ENCODE measurements at regions not wholly inside any gene's neighbourhood (a gene's known extent, or its start where the extent isn't known, plus 50 kb on each side); places are given as distances from the start of the nearest gene placed in this dataset.

DNA sequence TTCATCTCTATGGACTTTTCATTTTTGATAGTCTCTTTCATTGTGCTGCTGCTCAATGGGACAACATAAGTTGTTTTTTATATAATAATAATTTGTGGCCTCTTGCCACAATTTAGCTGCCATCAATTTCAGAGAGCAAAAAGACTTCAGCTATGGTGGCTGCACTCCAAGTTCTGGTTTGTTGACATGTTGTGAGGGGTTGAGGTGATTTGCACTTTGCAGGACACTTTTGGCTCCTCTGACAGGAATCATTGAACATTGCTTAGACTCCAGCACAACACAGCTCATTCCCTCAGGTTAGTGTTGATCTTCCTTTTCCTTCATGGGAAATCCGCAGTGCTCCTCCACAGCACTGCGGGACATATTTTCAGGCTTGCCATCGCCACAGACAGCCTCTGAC lies 725.4 kb upstream of the TSPY4 start:
- no peaks in the 10 kb centered on the region for H3K36me3 ChIP-seq (ENCODE audit: control insufficient read depth in 2 of 2, insufficient read depth in 2 of 2, low read length in 1 of 2)
- WGBS, 2 donors = 88% methylated on average over 3 of the region's 3 CpGs; no CpG with 5 or more reads in 1 of the 2 donors

DNA sequence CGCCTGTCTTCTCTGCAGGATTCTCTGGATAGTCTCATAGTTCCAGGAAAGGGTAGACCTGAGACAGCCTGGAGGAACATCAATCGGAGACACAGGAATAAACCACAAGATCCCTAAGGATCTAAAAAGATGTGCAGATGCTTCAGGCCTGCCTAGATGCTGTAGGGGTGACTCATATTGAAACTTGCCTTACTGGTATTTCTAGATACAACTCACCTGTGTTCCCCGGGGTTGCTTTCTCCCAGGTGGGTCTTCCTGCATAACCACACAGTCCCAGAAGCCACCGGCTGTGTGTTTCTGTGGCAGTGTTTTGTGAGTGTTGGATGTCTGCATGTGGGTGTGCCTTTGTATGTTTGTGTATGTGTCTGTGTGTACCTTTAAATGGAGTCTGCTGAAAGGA lies 719.0 kb upstream of the TSPY4 start:
- Histone ChIP-seq H3K4me3 (ENCODE audit: low read depth in 1 of 2, low read length in 2 of 2) (no peak overlapping the region), H3K36me3 (ENCODE audit: control insufficient read depth in 2 of 2, insufficient read depth in 2 of 2, low read length in 1 of 2) (no peaks in the 10 kb centered on the region), H3K9me3 (ENCODE audit: control insufficient read depth in 2 of 2, insufficient read depth in 1 of 2, low read depth in 1 of 2, low read length in 1 of 2) (no peaks in the 10 kb centered on the region), H3K27me3 (ENCODE audit: control insufficient read depth in 1 of 2, insufficient read depth in 2 of 2, low read length in 2 of 2) (no peaks in the 10 kb centered on the region), H3K27ac (ENCODE audit: low read depth in 2 of 2, low read length in 1 of 2) (no peak overlapping the region), H3K4me1 (ENCODE audit: control insufficient read depth in 2 of 2, insufficient read depth in 2 of 2, low read length in 1 of 2) (peaks cover 0 to 2% of the 10 kb centered on the region in 2 donors)
- 44% methylated on average over 4 of the region's 4 CpGs; no CpG with 5 or more reads in 1 of the 2 donors for WGBS, 2 donors

More for the DNA sequence above, 725.4 kb upstream of the TSPY4 start:
- no peaks in the 10 kb centered on the region for H3K4me1 ChIP-seq (ENCODE audit: control insufficient read depth in 2 of 2, insufficient read depth in 2 of 2, low read length in 1 of 2)
- no peaks in the 10 kb centered on the region for H3K9me3 ChIP-seq (ENCODE audit: control insufficient read depth in 2 of 2, insufficient read depth in 1 of 2, low read depth in 1 of 2, low read length in 1 of 2)
- no peak overlapping the region for H3K27ac ChIP-seq (ENCODE audit: low read depth in 2 of 2, low read length in 1 of 2)
- no peak overlapping the region for H3K4me3 ChIP-seq (ENCODE audit: low read depth in 1 of 2, low read length in 2 of 2)
- no peaks in the 10 kb centered on the region for H3K27me3 ChIP-seq (ENCODE audit: control insufficient read depth in 1 of 2, insufficient read depth in 2 of 2, low read length in 2 of 2)

DNA sequence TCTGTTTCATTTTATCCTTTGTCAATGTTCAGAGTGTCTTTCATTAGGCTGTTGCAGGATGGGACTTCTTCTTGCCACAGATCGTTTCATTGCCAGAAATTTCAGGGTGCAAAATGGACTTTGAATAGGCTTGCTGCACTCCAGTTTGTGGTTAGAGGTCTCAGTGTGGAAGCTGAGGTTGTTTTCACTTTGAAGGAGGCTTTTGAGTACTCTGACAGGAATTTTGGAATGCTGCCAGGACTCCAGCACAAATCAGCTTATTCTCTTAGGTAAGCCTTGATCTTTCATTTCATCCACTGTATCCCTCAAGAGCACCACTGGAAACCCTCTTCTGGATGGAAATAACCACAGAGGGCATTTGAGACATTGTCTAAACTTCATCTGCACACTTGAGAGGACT lies 715.1 kb upstream of the TSPY4 start:
- 28 to 40% methylated on average over 1 of the region's 1 CpG for WGBS, 2 donors
- no peak overlapping the region for H3K27ac ChIP-seq (ENCODE audit: low read depth in 2 of 2, low read length in 1 of 2)

GRCh38 chrY:8622856-8623255 lies 714.4 kb upstream of the TSPY4 start:
- WGBS, 2 donors = 69% methylated on average over 7 of the region's 7 CpGs; no CpG with 5 or more reads in 1 of the 2 donors
- no peaks in the 10 kb centered on the region for H3K9me3 ChIP-seq (ENCODE audit: control insufficient read depth in 2 of 2, insufficient read depth in 1 of 2, low read depth in 1 of 2, low read length in 1 of 2)
- no peak overlapping the region for H3K4me3 ChIP-seq (ENCODE audit: low read depth in 1 of 2, low read length in 2 of 2)
- no peaks in the 10 kb centered on the region for H3K27me3 ChIP-seq (ENCODE audit: control insufficient read depth in 1 of 2, insufficient read depth in 2 of 2, low read length in 2 of 2)
- H3K27ac ChIP-seq (ENCODE audit: low read depth in 2 of 2, low read length in 1 of 2) = no peak overlapping the region
- no peaks in the 10 kb centered on the region for H3K36me3 ChIP-seq (ENCODE audit: control insufficient read depth in 2 of 2, insufficient read depth in 2 of 2, low read length in 1 of 2)
- H3K4me1 ChIP-seq (ENCODE audit: control insufficient read depth in 2 of 2, insufficient read depth in 2 of 2, low read length in 1 of 2) = peaks cover 0 to 2% of the 10 kb centered on the region in 2 donors

More for the DNA sequence above, 715.1 kb upstream of the TSPY4 start:
- H3K9me3 ChIP-seq (ENCODE audit: control insufficient read depth in 2 of 2, insufficient read depth in 1 of 2, low read depth in 1 of 2, low read length in 1 of 2) = no peaks in the 10 kb centered on the region
- no peaks in the 10 kb centered on the region for H3K36me3 ChIP-seq (ENCODE audit: control insufficient read depth in 2 of 2, insufficient read depth in 2 of 2, low read length in 1 of 2)
- no peak overlapping the region for H3K4me3 ChIP-seq (ENCODE audit: low read depth in 1 of 2, low read length in 2 of 2)
- no peaks in the 10 kb centered on the region for H3K27me3 ChIP-seq (ENCODE audit: control insufficient read depth in 1 of 2, insufficient read depth in 2 of 2, low read length in 2 of 2)
- H3K4me1 ChIP-seq (ENCODE audit: control insufficient read depth in 2 of 2, insufficient read depth in 2 of 2, low read length in 1 of 2) = peaks cover 0 to 2% of the 10 kb centered on the region in 2 donors

GRCh38 chrY:8629636-8630035 lies 707.6 kb upstream of the TSPY4 start:
- Histone ChIP-seq H3K27me3 (ENCODE audit: control insufficient read depth in 1 of 2, insufficient read depth in 2 of 2, low read length in 2 of 2) (no peaks in the 10 kb centered on the region), H3K4me3 (ENCODE audit: low read depth in 1 of 2, low read length in 2 of 2) (no peak overlapping the region), H3K9me3 (ENCODE audit: control insufficient read depth in 2 of 2, insufficient read depth in 1 of 2, low read depth in 1 of 2, low read length in 1 of 2) (no peaks in the 10 kb centered on the region), H3K4me1 (ENCODE audit: control insufficient read depth in 2 of 2, insufficient read depth in 2 of 2, low read length in 1 of 2) (no peaks in the 10 kb centered on the region), H3K36me3 (ENCODE audit: control insufficient read depth in 2 of 2, insufficient read depth in 2 of 2, low read length in 1 of 2) (no peaks in the 10 kb centered on the region), H3K27ac (ENCODE audit: low read depth in 2 of 2, low read length in 1 of 2) (no peak overlapping the region)
- WGBS, 2 donors = 76% methylated on average over 2 of the region's 2 CpGs; no CpG with 5 or more reads in 1 of the 2 donors

- Histone ChIP-seq H3K27ac (ENCODE audit: low read depth in 2 of 2, low read length in 1 of 2) (no peak overlapping the region), H3K4me3 (ENCODE audit: low read depth in 1 of 2, low read length in 2 of 2) (no peak overlapping the region), H3K36me3 (ENCODE audit: control insufficient read depth in 2 of 2, insufficient read depth in 2 of 2, low read length in 1 of 2) (no peaks in the 10 kb centered on the region), H3K27me3 (ENCODE audit: control insufficient read depth in 1 of 2, insufficient read depth in 2 of 2, low read length in 2 of 2) (no peaks in the 10 kb centered on the region), H3K9me3 (ENCODE audit: control insufficient read depth in 2 of 2, insufficient read depth in 1 of 2, low read depth in 1 of 2, low read length in 1 of 2) (no peaks in the 10 kb centered on the region), H3K4me1 (ENCODE audit: control insufficient read depth in 2 of 2, insufficient read depth in 2 of 2, low read length in 1 of 2) (no peaks in the 10 kb centered on the region)
- WGBS, 2 donors = 93% methylated on average over 5 of the region's 5 CpGs; no CpG with 5 or more reads in 1 of the 2 donors
Measured at GRCh38 chrY:8638111-8638510, 699.2 kb upstream of the TSPY4 start.

DNA sequence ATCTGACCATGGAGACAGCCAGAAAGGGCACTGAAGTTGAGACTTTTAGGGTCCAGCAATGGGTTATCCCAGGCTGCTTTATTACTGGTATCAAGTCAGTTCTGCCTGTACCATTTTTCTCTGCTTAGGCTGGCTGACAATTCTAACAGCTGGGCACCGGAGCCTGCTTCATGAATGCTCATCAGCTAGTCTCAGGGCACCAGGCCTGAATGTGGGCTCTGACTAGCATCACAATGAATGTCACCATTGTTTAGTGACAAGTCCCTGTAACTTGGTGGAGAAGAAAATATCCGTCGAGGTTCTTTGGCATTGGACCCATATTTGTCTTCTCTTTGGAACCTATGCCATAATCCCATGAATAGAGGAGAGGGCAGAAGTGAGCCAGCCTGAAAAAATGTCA lies 692.3 kb upstream of the TSPY4 start:
- 60 to 70% methylated on average over 1 to 3 of the region's 3 CpGs for WGBS, 2 donors
- no peaks in the 10 kb centered on the region for H3K27me3 ChIP-seq (ENCODE audit: control insufficient read depth in 1 of 2, insufficient read depth in 2 of 2, low read length in 2 of 2)
- H3K4me1 ChIP-seq (ENCODE audit: control insufficient read depth in 2 of 2, insufficient read depth in 2 of 2, low read length in 1 of 2) = peaks cover 0 to 3% of the 10 kb centered on the region in 2 donors
- no peaks in the 10 kb centered on the region for H3K36me3 ChIP-seq (ENCODE audit: control insufficient read depth in 2 of 2, insufficient read depth in 2 of 2, low read length in 1 of 2)
- no peak overlapping the region for H3K27ac ChIP-seq (ENCODE audit: low read depth in 2 of 2, low read length in 1 of 2)
- no peaks in the 10 kb centered on the region for H3K9me3 ChIP-seq (ENCODE audit: control insufficient read depth in 2 of 2, insufficient read depth in 1 of 2, low read depth in 1 of 2, low read length in 1 of 2)
- H3K4me3 ChIP-seq (ENCODE audit: low read depth in 1 of 2, low read length in 2 of 2) = no peak overlapping the region

- H3K4me1 ChIP-seq (ENCODE audit: control insufficient read depth in 2 of 2, insufficient read depth in 2 of 2, low read length in 1 of 2) = no peaks in the 10 kb centered on the region
- H3K27ac ChIP-seq (ENCODE audit: low read depth in 2 of 2, low read length in 1 of 2) = no peak overlapping the region
- H3K27me3 ChIP-seq (ENCODE audit: control insufficient read depth in 1 of 2, insufficient read depth in 2 of 2, low read length in 2 of 2) = no peaks in the 10 kb centered on the region
- H3K4me3 ChIP-seq (ENCODE audit: low read depth in 1 of 2, low read length in 2 of 2) = no peak overlapping the region
- 48% methylated on average over 1 of the region's 1 CpG; no CpG with 5 or more reads in 1 of the 2 donors for WGBS, 2 donors
- H3K9me3 ChIP-seq (ENCODE audit: control insufficient read depth in 2 of 2, insufficient read depth in 1 of 2, low read depth in 1 of 2, low read length in 1 of 2) = no peaks in the 10 kb centered on the region
- H3K36me3 ChIP-seq (ENCODE audit: control insufficient read depth in 2 of 2, insufficient read depth in 2 of 2, low read length in 1 of 2) = no peaks in the 10 kb centered on the region
Measured at GRCh38 chrY:8652445-8652844, 684.8 kb upstream of the TSPY4 start.

- Histone ChIP-seq H3K4me1 (ENCODE audit: control insufficient read depth in 2 of 2, insufficient read depth in 2 of 2, low read length in 1 of 2) (no peaks in the 10 kb centered on the region), H3K9me3 (ENCODE audit: control insufficient read depth in 2 of 2, insufficient read depth in 1 of 2, low read depth in 1 of 2, low read length in 1 of 2) (no peaks in the 10 kb centered on the region), H3K27me3 (ENCODE audit: control insufficient read depth in 1 of 2, insufficient read depth in 2 of 2, low read length in 2 of 2) (no peaks in the 10 kb centered on the region), H3K4me3 (ENCODE audit: low read depth in 1 of 2, low read length in 2 of 2) (no peak overlapping the region), H3K27ac (ENCODE audit: low read depth in 2 of 2, low read length in 1 of 2) (no peak overlapping the region), H3K36me3 (ENCODE audit: control insufficient read depth in 2 of 2, insufficient read depth in 2 of 2, low read length in 1 of 2) (no peaks in the 10 kb centered on the region)
Measured at GRCh38 chrY:8655017-8655416, 682.2 kb upstream of the TSPY4 start.

DNA sequence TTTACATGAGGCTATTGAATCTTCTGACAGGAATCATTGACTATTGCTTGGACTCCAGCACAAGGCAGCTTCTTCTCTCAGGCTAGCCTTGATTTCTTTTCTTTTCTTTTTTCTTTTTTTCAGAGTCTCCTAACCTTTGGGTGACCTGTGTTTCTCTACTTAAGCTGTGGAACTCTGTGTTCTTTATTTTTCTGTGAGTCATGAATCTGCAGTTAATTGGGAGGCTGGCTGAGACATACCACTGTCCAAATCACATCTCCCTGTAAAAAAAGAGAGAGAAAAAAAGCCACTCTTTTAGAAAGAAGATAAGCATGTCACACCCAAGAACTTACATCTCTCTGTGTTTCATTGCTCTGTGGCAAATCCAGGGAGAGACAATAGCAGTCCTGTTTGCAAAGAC lies 681.2 kb upstream of the TSPY4 start:
- Histone ChIP-seq H3K27me3 (ENCODE audit: control insufficient read depth in 1 of 2, insufficient read depth in 2 of 2, low read length in 2 of 2) (no peaks in the 10 kb centered on the region), H3K4me3 (ENCODE audit: low read depth in 1 of 2, low read length in 2 of 2) (no peak overlapping the region), H3K27ac (ENCODE audit: low read depth in 2 of 2, low read length in 1 of 2) (no peak overlapping the region), H3K9me3 (ENCODE audit: control insufficient read depth in 2 of 2, insufficient read depth in 1 of 2, low read depth in 1 of 2, low read length in 1 of 2) (no peaks in the 10 kb centered on the region), H3K36me3 (ENCODE audit: control insufficient read depth in 2 of 2, insufficient read depth in 2 of 2, low read length in 1 of 2) (no peaks in the 10 kb centered on the region), H3K4me1 (ENCODE audit: control insufficient read depth in 2 of 2, insufficient read depth in 2 of 2, low read length in 1 of 2) (no peaks in the 10 kb centered on the region)

Data from esophagus (tissue), 2 donors.